ENCODE measurements at regions not wholly inside any gene's neighbourhood (a gene's known extent, or its start where the extent isn't known, plus 50 kb on each side); places are given as distances from the start of the nearest gene placed in this dataset.

DNA sequence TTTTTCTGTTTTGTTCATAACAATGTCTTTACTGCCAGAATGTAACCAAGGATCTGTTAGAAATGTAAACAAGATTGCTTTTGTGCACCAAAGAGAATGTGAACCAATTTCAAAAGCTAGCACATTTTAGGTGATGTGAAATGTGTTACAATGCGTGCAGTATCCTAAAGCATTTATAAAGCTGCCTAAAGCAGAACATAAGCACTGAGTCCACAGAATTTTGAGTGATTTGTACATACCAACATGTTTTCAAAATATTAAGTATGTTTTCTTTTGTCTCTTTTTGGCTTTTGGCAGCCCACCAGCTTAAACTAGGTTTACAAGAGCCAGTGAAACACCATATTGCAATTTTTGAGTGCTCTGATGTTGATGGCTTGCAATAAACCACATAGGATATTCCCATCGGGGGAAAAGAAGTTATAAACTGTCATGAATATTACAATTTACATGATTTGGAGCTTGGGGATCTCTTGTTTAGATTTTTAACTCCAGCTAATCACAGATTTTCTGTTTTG is 364.0 kb downstream of the ZIC1 start:
- no peak for TF ChIP-seq EZH2 (IDR thresholded peaks at IDR 0.05; ENCODE audit: borderline replicate concordance, low read depth, low read length, poor library complexity, severe bottlenecking)
- TF ChIP-seq CTCF (conservative IDR thresholded peaks at IDR 0.05; ENCODE audit: low read depth, low read length): no peak

All from A673 (cell line).